GM12872 (cell line): ENCODE measurements at regions not wholly inside any gene's neighbourhood (a gene's known extent, or its start where the extent isn't known, plus 50 kb on each side); places are given as distances from the start of the nearest gene placed in this dataset.

Experiments used
- TF ChIP-seq, protein P1 (sequence below): IDR thresholded peaks from 3 replicates; pipeline ENCODE4 v1.5.1; 2011; ENCODE audit warnings: low read depth, mild to moderate bottlenecking, low read length, moderate library complexity; ENCODE audit not compliant: insufficient read depth

DNA sequence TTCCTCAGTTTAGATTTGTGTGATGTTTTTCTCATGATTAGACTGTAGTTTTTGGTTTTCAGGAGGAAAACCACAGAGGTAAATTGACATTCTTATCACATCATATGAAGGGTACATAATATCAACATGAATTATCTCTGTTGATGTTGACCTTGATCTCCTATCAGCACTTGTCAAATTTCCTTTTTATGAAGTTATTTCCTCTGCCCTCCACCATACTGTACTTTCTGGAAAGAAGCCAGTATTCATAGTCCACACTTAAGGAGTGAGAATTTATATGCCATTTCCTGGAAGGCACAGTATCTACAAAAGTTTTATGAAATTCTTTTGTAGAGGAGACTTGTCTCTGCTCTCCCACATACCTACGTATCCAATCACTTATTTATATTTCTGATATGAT lies 807.2 kb upstream of the MBL2 start:
- TF ChIP-seq, protein P1, sequence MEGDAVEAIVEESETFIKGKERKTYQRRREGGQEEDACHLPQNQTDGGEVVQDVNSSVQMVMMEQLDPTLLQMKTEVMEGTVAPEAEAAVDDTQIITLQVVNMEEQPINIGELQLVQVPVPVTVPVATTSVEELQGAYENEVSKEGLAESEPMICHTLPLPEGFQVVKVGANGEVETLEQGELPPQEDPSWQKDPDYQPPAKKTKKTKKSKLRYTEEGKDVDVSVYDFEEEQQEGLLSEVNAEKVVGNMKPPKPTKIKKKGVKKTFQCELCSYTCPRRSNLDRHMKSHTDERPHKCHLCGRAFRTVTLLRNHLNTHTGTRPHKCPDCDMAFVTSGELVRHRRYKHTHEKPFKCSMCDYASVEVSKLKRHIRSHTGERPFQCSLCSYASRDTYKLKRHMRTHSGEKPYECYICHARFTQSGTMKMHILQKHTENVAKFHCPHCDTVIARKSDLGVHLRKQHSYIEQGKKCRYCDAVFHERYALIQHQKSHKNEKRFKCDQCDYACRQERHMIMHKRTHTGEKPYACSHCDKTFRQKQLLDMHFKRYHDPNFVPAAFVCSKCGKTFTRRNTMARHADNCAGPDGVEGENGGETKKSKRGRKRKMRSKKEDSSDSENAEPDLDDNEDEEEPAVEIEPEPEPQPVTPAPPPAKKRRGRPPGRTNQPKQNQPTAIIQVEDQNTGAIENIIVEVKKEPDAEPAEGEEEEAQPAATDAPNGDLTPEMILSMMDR: no peak

DNA sequence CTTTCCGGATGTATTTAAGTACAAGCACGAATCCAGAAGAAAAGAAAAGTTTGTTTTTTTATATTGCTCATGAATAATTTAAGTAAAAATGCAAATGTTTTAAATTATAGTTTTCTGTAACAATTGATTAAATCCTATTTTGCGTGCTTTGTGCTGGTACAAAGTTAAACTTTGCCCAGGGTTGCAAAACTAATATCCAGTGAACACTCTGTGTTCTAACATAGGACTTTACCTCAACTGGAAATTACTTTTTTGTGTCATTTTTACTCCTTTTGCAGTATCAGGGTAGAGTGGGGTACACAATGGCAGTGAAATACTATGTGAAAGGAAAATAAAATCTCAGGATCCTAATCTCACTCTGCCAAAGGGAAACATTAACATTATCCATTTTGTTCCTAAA lies 801.4 kb upstream of the MBL2 start:
- TF ChIP-seq, protein P1: no peak

DNA sequence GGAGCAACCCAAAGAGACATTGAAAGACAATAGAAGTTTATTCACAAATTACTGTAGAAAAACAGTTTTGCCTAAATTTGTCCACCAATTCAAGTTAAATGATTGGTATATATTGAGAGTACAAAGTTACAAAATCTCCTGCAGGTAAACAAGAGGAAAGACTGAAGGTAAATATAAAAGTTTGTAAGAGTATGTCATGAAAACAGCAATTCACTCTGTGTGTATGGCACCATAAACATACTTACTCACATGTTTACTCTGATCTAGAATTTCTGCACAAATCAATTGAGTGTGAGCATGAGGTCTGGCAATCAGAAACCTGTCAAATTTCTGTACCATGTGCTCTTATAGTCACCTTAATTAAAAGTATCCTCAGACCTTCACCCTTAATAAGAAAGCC lies 800.9 kb upstream of the MBL2 start:
- TF ChIP-seq, protein P1: no peak

DNA sequence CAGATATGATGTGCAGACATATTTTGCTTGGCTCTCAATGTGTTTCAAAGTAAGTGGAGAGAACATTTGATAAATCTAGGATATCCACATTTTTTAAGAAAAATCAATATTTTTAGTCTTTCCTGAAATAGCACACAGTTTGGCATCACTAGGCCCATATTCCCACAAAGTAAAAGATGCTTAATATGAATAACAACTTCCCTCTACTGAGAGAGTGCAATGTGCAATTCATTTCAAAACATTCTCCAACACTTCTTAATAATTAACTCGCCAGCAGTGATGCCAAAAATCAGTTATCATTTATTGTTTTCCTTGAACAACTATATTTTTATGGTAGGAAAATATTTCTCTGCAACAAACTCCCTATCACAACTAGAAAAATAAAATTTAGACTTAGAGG lies 800.2 kb upstream of the MBL2 start:
- TF ChIP-seq, protein P1: no peak

GRCh38 chr10:53570221-53570620 lies 797.6 kb upstream of the MBL2 start:
- TF ChIP-seq, protein P1: no peak

- TF ChIP-seq, protein P1: no peak
These were observed 796.9 kb upstream of the MBL2 start for GRCh38 chr10:53569455-53569854.

DNA sequence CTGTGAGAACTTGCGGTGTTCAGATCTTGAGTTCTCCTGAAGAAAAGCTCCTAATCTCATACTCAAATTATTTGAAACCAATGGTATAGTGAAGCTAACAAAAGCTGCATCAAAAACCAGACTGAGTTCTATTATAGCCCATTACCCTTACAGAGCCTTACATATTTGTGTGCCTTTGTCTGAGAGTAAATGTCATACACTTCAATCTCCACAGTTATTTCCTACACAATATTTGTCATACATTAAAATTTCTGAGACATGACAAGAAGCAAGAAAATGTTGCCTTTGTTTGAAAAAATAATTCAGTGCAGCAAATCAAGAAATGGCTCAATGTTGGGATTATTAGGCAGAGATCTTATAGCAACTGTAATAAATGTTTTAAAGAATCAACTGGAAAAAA lies 776.1 kb upstream of the MBL2 start:
- TF ChIP-seq, protein P1: no peak

DNA sequence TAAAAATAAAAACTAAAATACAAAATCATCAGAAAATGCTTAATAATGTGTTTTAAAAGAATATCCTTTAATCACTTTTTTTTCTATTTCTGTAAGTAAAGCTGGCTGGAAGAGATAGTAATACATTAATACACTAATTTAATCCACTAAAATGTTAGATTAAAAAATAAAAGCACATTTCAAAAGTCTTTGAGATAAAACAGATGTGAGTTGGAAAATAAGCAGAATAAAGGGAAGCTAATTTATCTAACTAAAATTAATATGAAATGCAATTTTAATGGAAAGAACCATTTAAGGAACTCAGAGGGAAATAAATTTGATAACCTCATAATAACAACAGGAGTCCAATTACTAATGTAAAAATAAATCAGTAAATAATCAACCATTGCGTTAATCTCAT lies 774.8 kb upstream of the MBL2 start:
- TF ChIP-seq, protein P1: no peak
